K562 (cell line): ENCODE measurements at regions not wholly inside any gene's neighbourhood (a gene's known extent, or its start where the extent isn't known, plus 50 kb on each side); places are given as distances from the start of the nearest gene placed in this dataset.

ENCODE experiments used
- ATAC-seq: fragments of 200-7000 bp; cut with Tn5 transposase; 3 replicates; pipeline ENCODE4 v1.9.1; 2020; ENCODE audit warnings: moderate library complexity
- BruUV-seq: library from RNA; stranded (reverse); fragments of 400-500 nt; replicated peaks from 2 replicates; lab custom pipeline; 2021; lab: Mats Ljungman, UMichigan
- CTCF ChIA-PET: fragments of 300-600 bp; formaldehyde crosslinking; extraction: SDS; loops from one replicate; lab custom pipeline; 2021; ENCODE audit warnings: low intra/inter-chr PET ratio; lab: Yijun Ruan, JAX
- POLR2A ChIA-PET: fragments of 300-600, 350-650 bp; sonication (Branson Sonifier 250); formaldehyde crosslinking; extraction: SDS; loops from one replicate; lab custom pipeline; 2021; ENCODE audit warnings: antibody characterized with exemption, inconsistent platforms; lab: Yijun Ruan, JAX
- DNase-seq, 4 experiments: peaks; one replicate each; pipeline versions ENCODE4 v3.0.0 to v3.0.0-alpha.2; 2011 to 2018; ENCODE audit warnings: low spot score in 3 of 4, mixed read lengths in 3 of 4; ENCODE audit errors: extremely low read depth in 1 of 4
- FAIRE-seq: peaks from 2 replicates; lab custom pipeline; 2011; peaks lifted over from hg19 to GRCh38; lab: Jason Lieb, UNC
- H2AFZ ChIP-seq: 2 replicates; pipeline ENCODE4 v1.6.0; 2011; ENCODE audit warnings: low read depth, low read length, control low read depth, inconsistent platforms
- H3K27ac ChIP-seq: fragments of 200-600 bp; 3 replicates; pipeline ENCODE4 v1.8.0; 2011; ENCODE audit warnings: low read depth, mild to moderate bottlenecking, control low read depth, inconsistent platforms, low read length, moderate library complexity, mixed read lengths; ENCODE audit errors: extremely low read depth
- H3K27me3 ChIP-seq, 2 experiments: fragments of 300-600 bp in 1 of 2; 2 replicates in 1 of 2; 3 replicates in 1 of 2; pipeline versions ENCODE4 v1.6.0 to v1.8.0; 2011; ENCODE audit warnings: inconsistent platforms in 2 of 2, low read length in 2 of 2, mild to moderate bottlenecking in 1 of 2, mixed read lengths in 1 of 2, moderate library complexity in 1 of 2; ENCODE audit not compliant: control insufficient read depth in 2 of 2, insufficient read depth in 2 of 2
- H3K36me3 ChIP-seq: fragments of 300-600 bp; 3 replicates; pipeline ENCODE4 v1.8.0; 2011; ENCODE audit warnings: mild to moderate bottlenecking, low read length, inconsistent platforms; ENCODE audit not compliant: control insufficient read depth, insufficient read depth
- H3K4me1 ChIP-seq, 2 experiments: fragments of 200-600 bp in 1 of 2; replicated peaks in 1 of 2; 2 replicates in 1 of 2; 3 replicates in 1 of 2; pipeline versions ENCODE4 v1.5.1 to v1.8.0; 2011; ENCODE audit warnings: inconsistent platforms in 2 of 2, low read length in 2 of 2, mild to moderate bottlenecking in 1 of 2, mixed read lengths in 1 of 2, moderate library complexity in 1 of 2; ENCODE audit not compliant: control insufficient read depth in 2 of 2, insufficient read depth in 2 of 2
- H3K4me2 ChIP-seq: 2 replicates; pipeline ENCODE4 v1.6.1; 2011; ENCODE audit warnings: low read length, control low read depth, inconsistent platforms, mixed read lengths; ENCODE audit not compliant: insufficient read depth
- H3K4me3 ChIP-seq: fragments of 200-600 bp; sonication (generic), shearing (Covaris generic); 2 replicates; pipeline ENCODE4 v1.5.1; 2016; ENCODE audit warnings: control low read depth, inconsistent platforms
- H3K79me2 ChIP-seq: fragments of 200-600 bp; 3 replicates; pipeline ENCODE4 v1.8.0; 2011; ENCODE audit warnings: low read length, inconsistent platforms; ENCODE audit not compliant: control insufficient read depth, insufficient read depth
- H3K9ac ChIP-seq, 2 experiments: 2 replicates each; pipeline versions ENCODE4 v1.6.0 to v1.6.1; 2011; ENCODE audit warnings: low read depth in 2 of 2, low read length in 2 of 2, control low read depth in 1 of 2, inconsistent platforms in 1 of 2, mild to moderate bottlenecking in 1 of 2, mixed read lengths in 1 of 2; ENCODE audit not compliant: insufficient read depth in 1 of 2
- H3K9me1 ChIP-seq: one replicate; pipeline ENCODE4 v1.6.0; 2011; ENCODE audit warnings: inconsistent platforms, mild to moderate bottlenecking, low read length, moderate library complexity; ENCODE audit not compliant: control insufficient read depth, insufficient read depth
- H3K9me3 ChIP-seq: replicated peaks from 2 replicates; pipeline ENCODE4 v1.5.1; 2011; ENCODE audit warnings: low read depth, low read length, inconsistent platforms; ENCODE audit not compliant: control insufficient read depth, insufficient read depth
- H4K20me1 ChIP-seq: replicated peaks from 2 replicates; pipeline ENCODE4 v1.6.1; 2011; ENCODE audit warnings: low read length, inconsistent platforms, mixed read lengths; ENCODE audit not compliant: control insufficient read depth, insufficient read depth
- ATF7 ChIP-seq: fragments of 450-650 bp; IDR thresholded peaks from 2 replicates; pipeline ENCODE4 v1.7.1; 2014; ENCODE audit warnings: mild to moderate bottlenecking, moderate library complexity
- BACH1 ChIP-seq: fragments of 200-800 bp; sonication (Bioruptor generic); IDR thresholded peaks from 2 replicates; pipeline ENCODE4 v1.6.1; 2016; ENCODE audit warnings: missing genetic modification characterization, missing compliant biosample characterization
- CBX1 ChIP-seq: sonication (generic); IDR thresholded peaks from 2 replicates; pipeline ENCODE4 v1.6.1; 2016; ENCODE audit warnings: antibody characterized with exemption, low read depth, mild to moderate bottlenecking
- CBX8 ChIP-seq: fragments of 200-600 bp; sonication (generic); IDR thresholded peaks from 2 replicates; pipeline ENCODE4 v1.6.1; 2012; ENCODE audit warnings: borderline replicate concordance, mixed run types, low read depth, mild to moderate bottlenecking, moderate library complexity, mixed read lengths, low read length, control low read depth, inconsistent platforms; ENCODE audit not compliant: poor library complexity, severe bottlenecking; ENCODE audit errors: extremely low read depth
- CREM ChIP-seq: IDR thresholded peaks from 2 replicates; pipeline ENCODE4 v1.6.1; 2014; ENCODE audit warnings: antibody characterized with exemption, low read depth
- DACH1 ChIP-seq: fragments of 450-650 bp; IDR thresholded peaks from 2 replicates; pipeline ENCODE4 v1.6.1; 2018; ENCODE audit not compliant: partially characterized antibody
- KLF13 ChIP-seq: fragments of 450-650 bp; IDR thresholded peaks from 2 replicates; pipeline ENCODE4 v1.6.1; 2016; ENCODE audit warnings: missing genetic modification characterization, low read depth, mild to moderate bottlenecking, missing compliant biosample characterization, moderate library complexity, borderline replicate concordance
- PKNOX1 ChIP-seq: fragments of 450-650 bp; IDR thresholded peaks from 2 replicates; pipeline ENCODE4 v1.6.1; 2016
- PML ChIP-seq: IDR thresholded peaks from 2 replicates; pipeline ENCODE4 v1.6.1; 2012; ENCODE audit warnings: low read length, inconsistent platforms
- SMC3 ChIP-seq: conservative IDR thresholded peaks from 2 replicates; pipeline ENCODE4 v1.6.1; 2011; ENCODE audit warnings: low read depth, low read length, improper control_type of control experiment; ENCODE audit not compliant: insufficient read depth
- TFE3 ChIP-seq: fragments of 450-650 bp; formaldehyde crosslinking; IDR thresholded peaks from 2 replicates; pipeline ENCODE4 v1.4.0; 2020; ENCODE audit warnings: mild to moderate bottlenecking, mixed read lengths
- WGBS: fragments of 100-300 bp; shearing (Covaris generic); methylation state at CpG from one replicate; pipeline ENCODE4 v1.1.6; 2016; ENCODE audit warnings: low coverage, mixed read lengths; ENCODE audit not compliant: insufficient coverage; ENCODE audit errors: missing lambda C conversion rate; 5-methylcytosine and 5-hydroxymethylcytosine counted together
- in situ Hi-C: fragments of 300-500 bp; cut with MboI; formaldehyde crosslinking; loops from 4 replicates; pipeline ENCODE4 v1.15.0; 2018; ENCODE audit warnings: inconsistent platforms, mixed read lengths
- intact Hi-C: fragments of 100-400 bp; cut with micrococcal nuclease; formaldehyde crosslinking; loops from 2 replicates; pipeline ENCODE4 v1.14.2; 2022
- TF ChIP-seq, protein P1 (sequence below): sonication (generic); formaldehyde crosslinking; IDR thresholded peaks from 2 replicates; pipeline ENCODE4 v1.8.1; 2022; ENCODE audit warnings: missing genetic modification reagents
- TF ChIP-seq, protein P2 (sequence below), 2 experiments: fragments of 450-650 bp; IDR thresholded peaks; 2 replicates each; pipeline ENCODE4 v1.6.1; 2016

DNA sequence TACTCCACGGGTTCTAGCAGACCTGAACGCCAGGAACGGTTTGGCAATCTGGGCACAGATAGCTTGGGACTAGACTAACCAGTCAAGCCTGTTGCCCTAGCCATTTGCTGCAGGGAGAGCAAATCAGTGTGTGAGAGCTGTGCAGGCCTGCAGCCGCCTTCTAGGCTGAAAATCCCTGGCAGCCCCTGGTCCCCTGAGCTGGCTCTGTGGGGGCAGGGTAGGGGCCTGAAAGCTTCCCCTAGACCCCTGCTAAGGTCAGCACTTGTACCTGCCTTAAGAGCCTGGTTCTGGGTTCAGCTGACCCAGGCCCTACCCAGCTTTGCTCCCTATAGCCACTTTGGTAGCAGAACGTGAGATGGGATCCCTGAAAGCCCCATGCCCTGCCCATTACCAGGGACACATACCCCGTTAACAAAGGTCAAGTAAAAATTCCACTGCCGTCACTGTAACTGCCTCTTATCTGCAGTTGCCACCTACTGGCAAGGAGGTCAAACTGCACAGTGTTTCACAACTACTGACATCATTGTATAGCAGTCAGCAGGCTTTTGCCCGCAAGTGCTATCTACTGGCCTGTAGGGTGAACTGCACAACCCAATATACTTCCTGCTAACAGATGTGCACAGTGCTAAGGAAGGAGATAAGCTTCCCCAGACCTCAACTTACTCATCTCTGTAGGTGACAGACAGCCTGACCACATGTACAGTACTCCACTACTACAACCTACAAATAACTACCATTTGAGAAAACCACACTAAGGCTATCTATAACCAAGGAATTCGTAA is 95.1 kb upstream of the OLIG3 start:
- H3K9me3 ChIP-seq: no peaks in the 10 kb centered on the region; the same call in 1 of the 2 replicates
- in situ Hi-C loops: no loop called here
- intact Hi-C loops: no loop called here
- 7% methylated on average over 9 of the region's 9 CpGs for WGBS
- no peak overlapping the region for H3K9ac ChIP-seq
- no peak overlapping the region for H3K4me3 ChIP-seq
- ChIA-PET CTCF (no interaction called here), POLR2A (interaction anchor here (1.7 kb wide), 1 partner anchor 15 kb away, joined by 6 read pairs; no protein-coding TSS in a partner anchor)
- no peaks in the 10 kb centered on the region for H3K4me1 ChIP-seq
- BruUV-seq: no TSS peak
- peak; percentile 63 to 69 (median 66) for DNase-seq
- no peak overlapping the region for H3K4me2 ChIP-seq
- H3K9me1 ChIP-seq: no peaks in the 10 kb centered on the region
- H3K27me3 ChIP-seq: peaks cover 0 to 5% of the 10 kb centered on the region in 2 experiments; a peak in 1 of 5 replicates
- ATAC-seq: peak; percentile 100
- no peak overlapping the region for H3K27ac ChIP-seq
- H2AFZ ChIP-seq: no peak overlapping the region
- peak; percentile 98 for FAIRE-seq
- H4K20me1 ChIP-seq: no peaks in the 10 kb centered on the region
- no peaks in the 10 kb centered on the region for H3K79me2 ChIP-seq
- H3K36me3 ChIP-seq: no peaks in the 10 kb centered on the region
- TF ChIP-seq DACH1: peak; percentile 7
- peak; percentile 48 for TF ChIP-seq PKNOX1
- 0 out of 2 replicates have a peak, but pooled peaks have one; percentile 34 for TF ChIP-seq SMC3
- peak; percentile 45; the same call in 1 of the 2 replicates for TF ChIP-seq CBX1
- no peak for TF ChIP-seq CBX8
- TF ChIP-seq, protein P1, sequence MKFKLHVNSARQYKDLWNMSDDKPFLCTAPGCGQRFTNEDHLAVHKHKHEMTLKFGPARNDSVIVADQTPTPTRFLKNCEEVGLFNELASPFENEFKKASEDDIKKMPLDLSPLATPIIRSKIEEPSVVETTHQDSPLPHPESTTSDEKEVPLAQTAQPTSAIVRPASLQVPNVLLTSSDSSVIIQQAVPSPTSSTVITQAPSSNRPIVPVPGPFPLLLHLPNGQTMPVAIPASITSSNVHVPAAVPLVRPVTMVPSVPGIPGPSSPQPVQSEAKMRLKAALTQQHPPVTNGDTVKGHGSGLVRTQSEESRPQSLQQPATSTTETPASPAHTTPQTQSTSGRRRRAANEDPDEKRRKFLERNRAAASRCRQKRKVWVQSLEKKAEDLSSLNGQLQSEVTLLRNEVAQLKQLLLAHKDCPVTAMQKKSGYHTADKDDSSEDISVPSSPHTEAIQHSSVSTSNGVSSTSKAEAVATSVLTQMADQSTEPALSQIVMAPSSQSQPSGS (CRISPR knock-in tag): 0 out of 2 replicates have a peak, but pooled peaks have one; percentile 50
- peak; percentile 55 for TF ChIP-seq CREM
- no peak for TF ChIP-seq BACH1
- TF ChIP-seq KLF13: no peak
- TF ChIP-seq TFE3: no peak
- TF ChIP-seq ATF7: peak; percentile 92
- TF ChIP-seq PML: no peak
- TF ChIP-seq, protein P2, sequence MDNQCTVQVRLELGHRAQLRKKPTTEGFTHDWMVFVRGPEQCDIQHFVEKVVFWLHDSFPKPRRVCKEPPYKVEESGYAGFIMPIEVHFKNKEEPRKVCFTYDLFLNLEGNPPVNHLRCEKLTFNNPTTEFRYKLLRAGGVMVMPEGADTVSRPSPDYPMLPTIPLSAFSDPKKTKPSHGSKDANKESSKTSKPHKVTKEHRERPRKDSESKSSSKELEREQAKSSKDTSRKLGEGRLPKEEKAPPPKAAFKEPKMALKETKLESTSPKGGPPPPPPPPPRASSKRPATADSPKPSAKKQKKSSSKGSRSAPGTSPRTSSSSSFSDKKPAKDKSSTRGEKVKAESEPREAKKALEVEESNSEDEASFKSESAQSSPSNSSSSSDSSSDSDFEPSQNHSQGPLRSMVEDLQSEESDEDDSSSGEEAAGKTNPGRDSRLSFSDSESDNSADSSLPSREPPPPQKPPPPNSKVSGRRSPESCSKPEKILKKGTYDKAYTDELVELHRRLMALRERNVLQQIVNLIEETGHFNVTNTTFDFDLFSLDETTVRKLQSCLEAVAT (IDR thresholded peaks at IDR 0.05): no peak
